ENCODE measurements at regions not wholly inside any gene's neighbourhood (a gene's known extent, or its start where the extent isn't known, plus 50 kb on each side); places are given as distances from the start of the nearest gene placed in this dataset.

DNA sequence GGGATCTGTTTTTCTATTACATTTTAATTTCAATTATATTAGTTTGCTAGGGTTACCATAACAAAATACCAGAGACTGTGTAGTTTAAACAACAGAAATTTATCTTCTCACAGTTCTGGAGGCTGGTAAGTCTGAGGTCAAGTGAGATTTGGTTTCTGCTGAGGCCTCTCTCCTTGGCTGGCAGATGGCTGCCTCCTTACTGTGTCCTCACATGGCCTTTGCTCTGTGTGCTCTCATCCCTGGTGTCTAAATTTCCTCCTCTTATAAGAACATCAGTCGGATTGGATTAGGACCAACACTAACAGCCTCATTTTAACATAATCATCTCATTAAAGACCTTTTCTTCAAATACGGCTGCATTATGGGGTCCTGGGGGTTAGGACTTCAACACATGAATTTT lies 195.2 kb upstream of the CHODL start:
- no peak for DNase-seq
- TF ChIP-seq, protein P1, sequence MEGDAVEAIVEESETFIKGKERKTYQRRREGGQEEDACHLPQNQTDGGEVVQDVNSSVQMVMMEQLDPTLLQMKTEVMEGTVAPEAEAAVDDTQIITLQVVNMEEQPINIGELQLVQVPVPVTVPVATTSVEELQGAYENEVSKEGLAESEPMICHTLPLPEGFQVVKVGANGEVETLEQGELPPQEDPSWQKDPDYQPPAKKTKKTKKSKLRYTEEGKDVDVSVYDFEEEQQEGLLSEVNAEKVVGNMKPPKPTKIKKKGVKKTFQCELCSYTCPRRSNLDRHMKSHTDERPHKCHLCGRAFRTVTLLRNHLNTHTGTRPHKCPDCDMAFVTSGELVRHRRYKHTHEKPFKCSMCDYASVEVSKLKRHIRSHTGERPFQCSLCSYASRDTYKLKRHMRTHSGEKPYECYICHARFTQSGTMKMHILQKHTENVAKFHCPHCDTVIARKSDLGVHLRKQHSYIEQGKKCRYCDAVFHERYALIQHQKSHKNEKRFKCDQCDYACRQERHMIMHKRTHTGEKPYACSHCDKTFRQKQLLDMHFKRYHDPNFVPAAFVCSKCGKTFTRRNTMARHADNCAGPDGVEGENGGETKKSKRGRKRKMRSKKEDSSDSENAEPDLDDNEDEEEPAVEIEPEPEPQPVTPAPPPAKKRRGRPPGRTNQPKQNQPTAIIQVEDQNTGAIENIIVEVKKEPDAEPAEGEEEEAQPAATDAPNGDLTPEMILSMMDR (IDR thresholded peaks at IDR 0.05), result no peak
- Mint-ChIP-seq H3K4me1 (ENCODE audit: low read depth) (no peaks in the 10 kb centered on the region), H3K4me3 (no peak overlapping the region), H3K27ac (no peak overlapping the region), H3K27me3 (ENCODE audit: insufficient read depth) (no peaks in the 10 kb centered on the region), H3K9me3 (peaks cover 49% of the 10 kb centered on the region), H3K36me3 (ENCODE audit: low read depth) (no peaks in the 10 kb centered on the region)

DNA sequence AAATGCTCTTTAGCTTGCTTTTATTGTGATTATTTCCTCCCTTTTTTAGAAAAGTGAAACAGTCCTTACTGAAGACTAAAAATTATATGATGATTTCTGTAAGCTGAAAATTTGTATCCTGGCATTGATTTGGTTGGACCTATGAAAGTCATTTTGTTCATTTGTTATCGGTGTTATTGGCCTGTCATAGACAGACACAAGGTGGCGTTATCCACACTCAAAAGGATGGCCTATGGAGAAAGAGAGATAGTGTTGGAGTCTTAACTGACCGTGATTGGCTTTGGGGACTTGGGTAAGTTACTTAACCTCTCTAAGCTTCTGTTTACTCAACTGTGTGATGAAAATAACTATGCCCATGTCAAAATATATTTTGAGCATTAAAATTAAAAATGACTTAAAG lies 203.6 kb upstream of the CHODL start:
- no peaks in the 10 kb centered on the region for H3K36me3 Mint-ChIP-seq (ENCODE audit: low read depth)
- H3K4me3 Mint-ChIP-seq, result no peak overlapping the region

DNA sequence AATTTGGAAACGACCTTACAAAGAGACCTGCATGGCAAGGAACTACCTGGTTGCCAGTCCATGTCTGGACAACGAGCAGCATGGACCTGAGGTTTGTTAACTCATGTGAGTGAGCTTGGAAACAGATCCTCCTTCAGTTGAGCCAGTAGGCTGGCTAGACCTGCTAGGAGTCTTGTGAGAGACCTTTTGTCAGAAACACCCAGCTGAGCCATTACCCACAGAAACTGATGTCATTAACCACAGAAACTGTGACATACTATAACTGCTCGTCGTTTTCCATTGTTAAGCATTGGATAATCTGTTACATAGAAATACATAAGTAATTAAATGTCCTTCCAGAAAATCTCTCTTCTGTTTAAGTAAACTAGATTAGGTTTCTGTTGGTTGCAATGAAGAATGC lies 211.1 kb upstream of the C21orf91 start:
- TF ChIP-seq, protein P1 (IDR thresholded peaks at IDR 0.05), result no peak
- H3K27ac Mint-ChIP-seq, result no peak overlapping the region
- no peaks in the 10 kb centered on the region for H3K4me1 Mint-ChIP-seq (ENCODE audit: low read depth)
- no peak overlapping the region for H3K4me3 Mint-ChIP-seq
- peaks cover 49% of the 10 kb centered on the region for H3K9me3 Mint-ChIP-seq
- H3K27me3 Mint-ChIP-seq (ENCODE audit: insufficient read depth), result no peaks in the 10 kb centered on the region
- DNase-seq, result no peak
- peaks cover 2% of the 10 kb centered on the region for H3K36me3 Mint-ChIP-seq (ENCODE audit: low read depth)

More for the DNA sequence above, 203.6 kb upstream of the CHODL start:
- DNase-seq, result no peak
- Mint-ChIP-seq H3K9me3 (peaks cover 51% of the 10 kb centered on the region), H3K4me1 (ENCODE audit: low read depth) (no peaks in the 10 kb centered on the region), H3K27me3 (ENCODE audit: insufficient read depth) (no peaks in the 10 kb centered on the region), H3K27ac (no peak overlapping the region)
- TF ChIP-seq, protein P1 (IDR thresholded peaks at IDR 0.05), result 0 out of 2 replicates have a peak, but pooled peaks have one; percentile 16

DNA sequence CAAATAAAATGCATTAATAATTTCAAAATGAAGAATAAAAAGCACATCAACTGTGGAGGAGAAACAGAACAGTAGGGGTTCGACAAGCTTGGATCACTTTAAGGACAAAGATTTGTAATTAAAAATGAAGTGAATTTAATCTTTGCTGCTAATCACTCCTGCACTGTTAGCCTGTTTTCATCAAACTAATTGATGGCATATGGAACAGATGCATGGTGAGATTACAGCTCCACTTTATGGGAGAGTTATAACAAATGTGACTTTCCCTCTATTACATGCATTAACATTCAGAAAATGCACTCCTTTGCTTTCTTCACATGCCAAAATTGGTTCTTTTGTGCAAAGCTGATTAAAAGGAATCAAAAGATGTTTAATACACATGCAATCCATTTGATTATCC lies 207.2 kb upstream of the C21orf91 start:
- Mint-ChIP-seq H3K36me3 (ENCODE audit: low read depth) (no peaks in the 10 kb centered on the region), H3K9me3 (peaks cover 44% of the 10 kb centered on the region), H3K4me3 (no peak overlapping the region), H3K27ac (no peak overlapping the region), H3K4me1 (ENCODE audit: low read depth) (no peaks in the 10 kb centered on the region), H3K27me3 (ENCODE audit: insufficient read depth) (no peaks in the 10 kb centered on the region; the same call in 1 of the 2 replicates)
- TF ChIP-seq, protein P1 (IDR thresholded peaks at IDR 0.05), result no peak
- no peak for DNase-seq

DNA sequence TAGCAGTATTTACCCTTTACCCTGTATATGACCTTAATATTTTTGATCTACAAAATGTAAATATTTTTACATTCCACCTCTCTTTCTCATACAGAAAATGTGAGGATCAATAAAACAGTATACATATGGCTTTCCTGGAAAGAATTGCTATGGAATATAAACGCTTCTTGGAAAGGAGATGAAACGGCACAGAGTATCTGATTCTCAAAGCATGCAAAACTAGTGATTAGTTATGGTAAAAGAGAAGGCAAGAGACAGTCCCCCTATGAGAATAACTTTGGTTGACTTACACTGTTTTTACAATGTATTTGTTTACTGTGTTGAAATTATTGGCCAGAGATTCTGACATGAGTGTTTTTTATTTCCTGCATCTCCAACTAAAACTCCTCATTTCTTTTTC lies 204.6 kb upstream of the C21orf91 start:
- Mint-ChIP-seq H3K4me1 (ENCODE audit: low read depth) (no peaks in the 10 kb centered on the region), H3K27ac (no peak overlapping the region), H3K36me3 (ENCODE audit: low read depth) (no peaks in the 10 kb centered on the region), H3K4me3 (no peak overlapping the region), H3K9me3 (peaks cover 36% of the 10 kb centered on the region), H3K27me3 (ENCODE audit: insufficient read depth) (no peaks in the 10 kb centered on the region; the same call in 1 of the 2 replicates)
- no peak for DNase-seq
- TF ChIP-seq, protein P1 (IDR thresholded peaks at IDR 0.05), result no peak

DNA sequence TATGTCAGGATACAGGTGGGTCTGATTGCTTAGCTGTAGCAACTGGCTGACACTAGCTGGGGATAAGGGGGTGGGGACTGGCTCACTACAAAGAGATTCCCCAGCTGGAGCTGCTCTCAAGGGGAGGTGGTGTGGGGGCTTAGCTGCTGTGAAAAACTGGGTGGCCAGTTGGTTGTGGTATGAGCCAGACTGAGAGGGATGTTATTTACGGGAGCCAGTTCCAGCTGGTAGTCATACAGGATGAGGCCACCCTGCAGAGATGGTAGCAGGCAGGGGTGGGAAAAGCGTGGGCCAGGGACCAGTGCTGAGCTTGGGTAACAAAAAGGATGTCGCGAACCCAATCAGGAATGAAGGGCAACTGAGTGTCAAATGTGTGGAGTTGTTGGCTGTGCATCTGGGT lies 204.0 kb upstream of the C21orf91 start:
- DNase-seq, result no peak
- TF ChIP-seq, protein P1 (IDR thresholded peaks at IDR 0.05), result no peak
- Mint-ChIP-seq H3K27me3 (ENCODE audit: insufficient read depth) (no peaks in the 10 kb centered on the region; the same call in 1 of the 2 replicates), H3K36me3 (ENCODE audit: low read depth) (no peaks in the 10 kb centered on the region), H3K4me3 (no peak overlapping the region), H3K4me1 (ENCODE audit: low read depth) (no peaks in the 10 kb centered on the region), H3K27ac (no peak overlapping the region), H3K9me3 (peaks cover 37% of the 10 kb centered on the region)

All from HFFc6 (cell line).